Naive thymus-derived CD8-positive, alpha-beta T cell (primary cell): ENCODE measurements at regions not wholly inside any gene's neighbourhood (a gene's known extent, or its start where the extent isn't known, plus 50 kb on each side); places are given as distances from the start of the nearest gene placed in this dataset.
"Not testable (repeated sequence)": the region's sequence is repeated elsewhere in the genome, so short reads cannot be mapped to it uniquely, and the experiment has no call there.

Source experiments
- ATAC-seq, 2 donors: fragments of 150-1000 bp; cut with Tn5 transposase in 1 of 2; sonication (Bioruptor Pico), chemical (Tn5 transposase) in 1 of 2; 1 replicate in 1 of 2; 2 replicates in 1 of 2; pipeline ENCODE4 v1.10.0; 2021; ENCODE audit warnings: mild to moderate bottlenecking in 2 of 2, moderate library complexity in 2 of 2
- POLR2A ChIA-PET: fragments of 350-600 bp; sonication (Branson Sonifier 250); formaldehyde crosslinking; loops from one replicate; lab custom pipeline; 2021; ENCODE audit warnings: antibody characterized with exemption; lab: Charles Lee
- DNase-seq, 10 donors: peaks; one replicate each; pipeline versions ENCODE4 v3.0.0 to v3.0.0-alpha.2; 2020 to 2022
- H3K27ac Mint-ChIP-seq, 10 donors: one replicate each; pipeline ENCODE4 v1.8.0; 2020 to 2022; ENCODE audit warnings: mild to moderate bottlenecking in 10 of 10, mixed read lengths in 10 of 10, moderate library complexity in 4 of 10, inconsistent platforms in 1 of 10
- H3K27me3 Mint-ChIP-seq, 5 donors: one replicate each; pipeline ENCODE4 v1.8.0; 2021 to 2022; ENCODE audit warnings: mixed read lengths in 5 of 5
- H3K36me3 Mint-ChIP-seq, 3 donors: one replicate each; pipeline ENCODE4 v1.8.0; 2020 to 2022; ENCODE audit warnings: mixed read lengths in 3 of 3, mild to moderate bottlenecking in 2 of 3, inconsistent platforms in 1 of 3
- H3K4me1 Mint-ChIP-seq, 4 donors: one replicate each; pipeline ENCODE4 v1.8.0; 2021 to 2022; ENCODE audit warnings: mixed read lengths in 4 of 4
- H3K4me3 Mint-ChIP-seq, 10 donors: one replicate each; pipeline ENCODE4 v1.8.0; 2020 to 2022; ENCODE audit warnings: mild to moderate bottlenecking in 10 of 10, mixed read lengths in 10 of 10, moderate library complexity in 6 of 10, inconsistent platforms in 1 of 10
- H3K9me3 Mint-ChIP-seq, 9 donors: one replicate each; pipeline ENCODE4 v1.8.0; 2020 to 2022; ENCODE audit warnings: mixed read lengths in 9 of 9, mild to moderate bottlenecking in 3 of 9, inconsistent platforms in 1 of 9, moderate library complexity in 1 of 9

- no peak overlapping the region for H3K4me3 Mint-ChIP-seq
- H3K27ac Mint-ChIP-seq, result no peak overlapping the region
- POLR2A ChIA-PET, result no interaction called here
- H3K4me1 Mint-ChIP-seq, result peaks cover 0 to 1% (median 0%) of the 10 kb centered on the region in 4 donors
- H3K27me3 Mint-ChIP-seq, result no peaks in the 10 kb centered on the region
- H3K36me3 Mint-ChIP-seq, result peaks cover 0 to 10% (median 4%) of the 10 kb centered on the region in 3 donors
- H3K9me3 Mint-ChIP-seq, result peaks cover 0 to 8% (median 3%) of the 10 kb centered on the region in 9 donors
- DNase-seq (no peak), ATAC-seq (no peak)
These were observed 535.5 kb downstream of the FLRT2 start for GRCh38 chr14:86065407-86065806.

DNA sequence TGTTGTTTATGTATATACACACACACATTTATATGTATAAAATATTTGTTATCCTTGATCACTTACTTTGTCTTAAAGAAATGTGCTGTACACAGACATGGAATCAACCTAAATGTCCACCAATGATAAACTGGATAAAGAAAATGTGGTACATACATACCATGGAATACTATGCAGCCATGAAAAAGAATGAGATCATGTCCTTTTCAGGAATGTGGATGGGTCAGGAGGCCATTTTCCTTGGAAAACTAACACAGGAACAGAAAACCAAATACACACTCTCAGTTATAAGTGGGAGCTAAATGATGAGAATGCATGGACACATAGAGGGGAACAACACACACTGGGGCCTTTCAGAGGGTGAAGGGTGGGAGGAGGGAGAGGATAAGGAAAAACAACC, 534.7 kb downstream of the FLRT2 start:
- H3K27me3 Mint-ChIP-seq, H3K4me3 Mint-ChIP-seq, H3K4me1 Mint-ChIP-seq, H3K9me3 Mint-ChIP-seq, ATAC-seq, DNase-seq, POLR2A ChIA-PET: not testable (repeated sequence)
- H3K36me3 Mint-ChIP-seq, result peaks cover 0 to 10% (median 4%) of the 10 kb centered on the region in 3 donors
- peak overlapping the region in 1 of 10 donors; percentile 9 for H3K27ac Mint-ChIP-seq

- no peaks in the 10 kb centered on the region for H3K9me3 Mint-ChIP-seq
- POLR2A ChIA-PET, result no interaction called here
- no peaks in the 10 kb centered on the region for H3K36me3 Mint-ChIP-seq
- no peaks in the 10 kb centered on the region for H3K27me3 Mint-ChIP-seq
- ATAC-seq (no peak), DNase-seq (peak in 4 of 10 donors; percentile 8 to 29 (median 14))
- H3K4me3 Mint-ChIP-seq, result no peak overlapping the region
- no peak overlapping the region for H3K27ac Mint-ChIP-seq
- peaks cover 0 to 4% (median 0%) of the 10 kb centered on the region in 4 donors for H3K4me1 Mint-ChIP-seq
These were observed 527.2 kb downstream of the FLRT2 start for GRCh38 chr14:86057018-86057667.

GRCh38 chr14:86055512-86056075, 525.6 kb downstream of the FLRT2 start:
- DNase-seq (no peak), ATAC-seq (peak in 1 of 2 donors; percentile 23)
- H3K27me3 Mint-ChIP-seq, result no peaks in the 10 kb centered on the region
- H3K4me1 Mint-ChIP-seq, result peaks cover 0 to 4% (median 0%) of the 10 kb centered on the region in 4 donors
- POLR2A ChIA-PET, result no interaction called here
- H3K36me3 Mint-ChIP-seq, result no peaks in the 10 kb centered on the region
- H3K27ac Mint-ChIP-seq, result no peak overlapping the region
- no peaks in the 10 kb centered on the region for H3K9me3 Mint-ChIP-seq
- H3K4me3 Mint-ChIP-seq, result no peak overlapping the region

DNA sequence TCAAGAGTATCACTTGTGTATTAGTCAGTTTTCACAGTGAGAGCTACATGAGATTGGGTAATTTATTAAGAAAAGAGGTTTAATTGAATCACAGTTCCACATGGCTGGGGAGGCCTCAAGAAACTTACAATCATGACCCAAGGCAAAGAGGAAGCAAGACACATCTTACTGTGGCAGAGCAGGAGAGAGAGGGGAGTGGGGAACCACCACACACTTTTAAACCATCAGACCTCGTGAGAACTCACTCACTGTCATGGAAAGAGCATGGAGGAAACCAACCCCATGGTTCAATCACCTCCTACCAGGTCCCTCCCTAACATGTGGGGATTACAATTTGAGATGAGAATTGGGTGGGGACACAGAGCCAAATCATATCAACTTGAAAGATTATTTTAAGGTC, 522.9 kb downstream of the FLRT2 start:
- no peak overlapping the region for H3K27ac Mint-ChIP-seq
- H3K9me3 Mint-ChIP-seq, result no peaks in the 10 kb centered on the region
- POLR2A ChIA-PET, result no interaction called here
- no peaks in the 10 kb centered on the region for H3K36me3 Mint-ChIP-seq
- H3K27me3 Mint-ChIP-seq, result no peaks in the 10 kb centered on the region
- no peak overlapping the region for H3K4me3 Mint-ChIP-seq
- ATAC-seq (no peak), DNase-seq (no peak)
- H3K4me1 Mint-ChIP-seq, result peaks cover 0 to 1% (median 0%) of the 10 kb centered on the region in 4 donors

- Mint-ChIP-seq H3K4me3 (no peak overlapping the region), H3K9me3 (peaks cover 0 to 9% (median 4%) of the 10 kb centered on the region in 9 donors), H3K36me3 (peaks cover 5 to 14% (median 10%) of the 10 kb centered on the region in 3 donors), H3K4me1 (peaks cover 0 to 2% (median under 1%) of the 10 kb centered on the region in 4 donors), H3K27ac (no peak overlapping the region), H3K27me3 (no peaks in the 10 kb centered on the region)
- no peak for DNase-seq
- ATAC-seq, result no peak
- POLR2A ChIA-PET, result no interaction called here
These were observed 520.8 kb downstream of the FLRT2 start for GRCh38 chr14:86050757-86051156.

DNA sequence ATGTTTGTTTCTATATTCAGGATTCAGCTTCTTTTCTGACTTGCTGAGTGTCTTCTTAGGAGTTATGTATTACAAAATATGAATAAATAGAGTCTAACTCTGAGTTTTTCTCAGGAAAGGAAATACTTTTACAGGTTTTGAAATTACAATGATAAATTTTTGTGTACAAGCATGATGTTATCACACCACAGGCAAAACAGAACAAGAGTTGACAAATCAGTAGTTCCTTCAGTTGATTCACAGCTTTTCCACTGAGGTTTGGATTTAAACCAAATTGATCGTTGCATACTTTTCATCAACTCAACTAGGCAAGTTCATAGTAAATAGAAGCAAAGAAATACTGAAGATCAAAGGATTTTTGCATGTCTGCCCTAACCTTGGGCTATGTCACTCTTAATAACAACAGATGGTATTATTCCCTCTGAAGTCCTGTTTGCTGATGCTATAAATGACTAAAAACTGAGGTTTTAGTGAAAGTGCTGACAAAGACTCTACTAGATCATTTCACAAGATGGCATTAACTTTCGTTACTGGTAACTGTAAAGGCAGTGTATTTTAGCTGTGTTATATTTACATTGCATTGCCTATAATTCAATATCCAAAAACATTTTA, 520.2 kb downstream of the FLRT2 start:
- POLR2A ChIA-PET, result no interaction called here
- ATAC-seq (no peak), DNase-seq (no peak)
- no peaks in the 10 kb centered on the region for H3K27me3 Mint-ChIP-seq
- no peak overlapping the region for H3K27ac Mint-ChIP-seq
- H3K4me1 Mint-ChIP-seq, result peaks cover 0 to 5% (median under 1%) of the 10 kb centered on the region in 4 donors
- peaks cover 8 to 20% (median 13%) of the 10 kb centered on the region in 3 donors for H3K36me3 Mint-ChIP-seq
- no peak overlapping the region for H3K4me3 Mint-ChIP-seq
- H3K9me3 Mint-ChIP-seq, result peaks cover 0 to 14% (median 6%) of the 10 kb centered on the region in 9 donors

GRCh38 chr14:86039176-86039575, 509.2 kb downstream of the FLRT2 start:
- H3K27me3 Mint-ChIP-seq, result no peaks in the 10 kb centered on the region
- H3K4me1 Mint-ChIP-seq, result peaks cover 0 to 1% (median 0%) of the 10 kb centered on the region in 4 donors
- POLR2A ChIA-PET, result no interaction called here
- H3K27ac Mint-ChIP-seq, result no peak overlapping the region
- no peak overlapping the region for H3K4me3 Mint-ChIP-seq
- no peak for DNase-seq
- no peak for ATAC-seq
- peaks cover under 1 to 16% (median 3%) of the 10 kb centered on the region in 3 donors for H3K36me3 Mint-ChIP-seq
- peaks cover 0 to 19% (median 6%) of the 10 kb centered on the region in 9 donors for H3K9me3 Mint-ChIP-seq

DNA sequence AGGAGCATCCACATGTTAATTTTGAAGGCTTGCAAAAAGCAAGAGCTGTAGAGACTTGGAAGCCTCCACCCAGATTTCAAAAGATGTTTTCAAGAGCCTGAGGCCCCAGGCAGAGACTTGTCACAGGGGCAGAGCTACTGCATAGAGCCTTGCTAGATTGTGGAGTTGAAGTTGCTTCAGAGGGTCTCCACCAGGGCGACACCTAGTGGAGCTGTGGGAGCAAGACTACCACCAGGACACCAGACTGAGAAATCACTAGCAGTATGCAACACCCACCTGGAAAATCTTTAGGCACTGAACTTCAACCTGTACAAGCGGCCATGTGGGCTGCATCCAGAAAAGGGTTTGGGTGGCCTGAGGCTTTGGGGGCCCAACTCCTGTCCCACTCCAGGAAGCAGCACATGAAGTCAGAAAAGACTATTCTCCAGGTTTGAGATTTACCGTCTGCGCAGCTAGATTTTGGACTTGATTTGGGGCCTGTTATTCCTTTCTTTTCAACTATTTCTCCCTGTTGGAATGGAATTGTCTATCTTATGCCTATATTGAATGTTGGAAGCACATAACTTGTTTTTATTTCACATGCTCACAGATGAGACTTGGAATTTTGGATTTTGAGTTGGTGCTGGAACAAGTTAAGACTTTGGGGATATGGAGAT, 508.6 kb downstream of the FLRT2 start:
- DNase-seq, result peak in 8 of 10 donors; percentile 4 to 59 (median 21)
- peaks cover 0 to 12% (median 3%) of the 10 kb centered on the region in 3 donors for H3K36me3 Mint-ChIP-seq
- H3K27me3 Mint-ChIP-seq, result no peaks in the 10 kb centered on the region
- H3K9me3 Mint-ChIP-seq, result peaks cover 0 to 15% (median 4%) of the 10 kb centered on the region in 9 donors
- ATAC-seq, result peak; percentile 41 to 47
- POLR2A ChIA-PET, result no interaction called here
- H3K4me3 Mint-ChIP-seq, result peak overlapping the region in 1 of 10 donors; percentile 11
- no peak overlapping the region for H3K27ac Mint-ChIP-seq
- H3K4me1 Mint-ChIP-seq, result peaks cover 0 to 1% (median 0%) of the 10 kb centered on the region in 4 donors

GRCh38 chr14:86035882-86036281, 505.9 kb downstream of the FLRT2 start:
- ATAC-seq (no peak), DNase-seq (no peak)
- H3K27ac Mint-ChIP-seq, result no peak overlapping the region
- no peak overlapping the region for H3K4me3 Mint-ChIP-seq
- H3K9me3 Mint-ChIP-seq, result no peaks in the 10 kb centered on the region
- peaks cover 0 to 10% (median 8%) of the 10 kb centered on the region in 4 donors for H3K4me1 Mint-ChIP-seq
- POLR2A ChIA-PET, result no interaction called here
- H3K27me3 Mint-ChIP-seq, result no peaks in the 10 kb centered on the region
- H3K36me3 Mint-ChIP-seq, result peaks cover 0 to 2% (median 0%) of the 10 kb centered on the region in 3 donors

- H3K4me3 Mint-ChIP-seq, result no peak overlapping the region
- no peak for DNase-seq
- H3K36me3 Mint-ChIP-seq, result peaks cover 5 to 14% (median 6%) of the 10 kb centered on the region in 3 donors
- H3K4me1 Mint-ChIP-seq, result peaks cover 0 to 13% (median 8%) of the 10 kb centered on the region in 4 donors
- H3K9me3 Mint-ChIP-seq, result peaks cover 0 to 25% (median 9%) of the 10 kb centered on the region in 9 donors
- no peak for ATAC-seq
- no peaks in the 10 kb centered on the region for H3K27me3 Mint-ChIP-seq
- H3K27ac Mint-ChIP-seq, result no peak overlapping the region
- POLR2A ChIA-PET, result no interaction called here
These were observed 498.0 kb downstream of the FLRT2 start for GRCh38 chr14:86027990-86028389.

- no peak for ATAC-seq
- POLR2A ChIA-PET, result no interaction called here
- H3K4me3 Mint-ChIP-seq, result no peak overlapping the region
- no peak overlapping the region for H3K27ac Mint-ChIP-seq
- H3K4me1 Mint-ChIP-seq, result peaks cover 0 to 12% (median 7%) of the 10 kb centered on the region in 4 donors
- H3K9me3 Mint-ChIP-seq, result peaks cover 0 to 27% (median 11%) of the 10 kb centered on the region in 9 donors
- no peaks in the 10 kb centered on the region for H3K27me3 Mint-ChIP-seq
- H3K36me3 Mint-ChIP-seq, result peaks cover 4 to 20% (median 6%) of the 10 kb centered on the region in 3 donors
- no peak for DNase-seq
These were observed 497.2 kb downstream of the FLRT2 start for GRCh38 chr14:86027144-86027543.
